SK-N-SH (cell line): ENCODE measurements at regions not wholly inside any gene's neighbourhood (a gene's known extent, or its start where the extent isn't known, plus 50 kb on each side); places are given as distances from the start of the nearest gene placed in this dataset.

ENCODE experiments used
- CTCF ChIA-PET: fragments of 300-600, 350-600 bp; formaldehyde crosslinking; extraction: SDS; loops from one replicate; lab custom pipeline; 2021; lab: Yijun Ruan, JAX
- POLR2A ChIA-PET: fragments of 350-600 bp; sonication (Branson Sonifier 250); formaldehyde crosslinking; extraction: SDS; loops from one replicate; lab custom pipeline; 2020; ENCODE audit warnings: antibody characterized with exemption, inconsistent platforms; lab: Yijun Ruan, JAX
- DNase-seq: peaks from one replicate; pipeline ENCODE4 v3.0.0; 2012
- H2AFZ ChIP-seq: fragments of 200-600 bp; sonication (generic); 2 replicates; pipeline ENCODE4 v1.8.1; 2016; ENCODE audit warnings: antibody characterized with exemption, mild to moderate bottlenecking, low read depth
- H3F3A ChIP-seq: fragments of 200-600 bp; sonication (generic); replicated peaks from 2 replicates; pipeline ENCODE3; 2016; ENCODE audit warnings: antibody characterized with exemption, mild to moderate bottlenecking; ENCODE audit not compliant: insufficient read depth
- H3K27ac ChIP-seq, 2 experiments: fragments of 200-500 bp in 1 of 2; fragments of 200-600 bp in 1 of 2; sonication (Bioruptor generic) in 1 of 2; sonication (generic), shearing (Covaris generic) in 1 of 2; 2 replicates each; pipeline versions ENCODE4 v1.5.1 to v1.6.1; 2014 to 2016; ENCODE audit warnings: low read depth in 2 of 2, inconsistent platforms in 1 of 2, low read length in 1 of 2, mild to moderate bottlenecking in 1 of 2, mixed read lengths in 1 of 2
- H3K27me3 ChIP-seq: fragments of 200-600 bp; sonication (generic), shearing (Covaris generic); 2 replicates; pipeline ENCODE4 v1.6.1; 2016; ENCODE audit warnings: mixed run types; ENCODE audit not compliant: insufficient read depth
- H3K36me3 ChIP-seq, 2 experiments: fragments of 200-500 bp in 1 of 2; fragments of 200-600 bp in 1 of 2; sonication (Bioruptor generic) in 1 of 2; sonication (generic) in 1 of 2; replicated peaks in 1 of 2; 2 replicates each; pipeline versions ENCODE3 to v1.5.1; 2014 to 2016; ENCODE audit warnings: low read length in 1 of 2, mild to moderate bottlenecking in 1 of 2; ENCODE audit not compliant: insufficient read depth in 2 of 2, control insufficient read depth in 1 of 2
- H3K4me1 ChIP-seq, 2 experiments: fragments of 200-500 bp in 1 of 2; fragments of 200-600 bp in 1 of 2; sonication (Bioruptor generic) in 1 of 2; sonication (generic), shearing (Covaris generic) in 1 of 2; 2 replicates each; pipeline versions ENCODE4 v1.5.1 to v1.6.1; 2014 to 2016; ENCODE audit warnings: low read depth in 1 of 2, low read length in 1 of 2, mixed run types in 1 of 2; ENCODE audit not compliant: insufficient read depth in 2 of 2, control insufficient read depth in 1 of 2
- H3K4me2 ChIP-seq: fragments of 200-600 bp; sonication (generic), shearing (Covaris generic); 2 replicates; pipeline ENCODE4 v1.6.1; 2017; ENCODE audit warnings: mixed run types
- H3K4me3 ChIP-seq, 2 experiments: fragments of 200-500 bp in 1 of 2; fragments of 200-600 bp in 1 of 2; sonication (Bioruptor generic) in 1 of 2; sonication (generic), shearing (Covaris generic) in 1 of 2; 2 replicates each; pipeline versions ENCODE4 v1.5.1 to v1.8.1; 2014 to 2016; ENCODE audit warnings: low read depth in 2 of 2, inconsistent platforms in 1 of 2, low read length in 1 of 2, mild to moderate bottlenecking in 1 of 2, mixed read lengths in 1 of 2, moderate library complexity in 1 of 2
- H3K79me2 ChIP-seq: fragments of 200-600 bp; sonication (generic); 2 replicates; pipeline ENCODE4 v1.8.1; 2017; ENCODE audit warnings: mild to moderate bottlenecking; ENCODE audit not compliant: insufficient read depth
- H3K9ac ChIP-seq: fragments of 200-600 bp; sonication (generic); 2 replicates; pipeline ENCODE4 v1.6.1; 2017; ENCODE audit warnings: mixed run types
- H3K9me2 ChIP-seq: fragments of 200-600 bp; sonication (generic); 2 replicates; pipeline ENCODE4 v1.6.1; 2017; ENCODE audit warnings: mixed run types
- H3K9me3 ChIP-seq: fragments of 200-600 bp; sonication (generic); 2 replicates; pipeline ENCODE4 v1.6.1; 2017; ENCODE audit warnings: mixed run types, mild to moderate bottlenecking, moderate library complexity
- H4K20me1 ChIP-seq: fragments of 200-600 bp; sonication (generic); 2 replicates; pipeline ENCODE4 v1.6.1; 2017; ENCODE audit warnings: mild to moderate bottlenecking, mixed run types; ENCODE audit not compliant: insufficient read depth
- EZH2phosphoT487 ChIP-seq: fragments of 200-600 bp; sonication (generic); IDR thresholded peaks from 2 replicates; pipeline ENCODE4 v1.6.1; 2017; ENCODE audit warnings: low read depth, mixed run types, mild to moderate bottlenecking, antibody characterized with exemption, moderate library complexity, borderline replicate concordance
- FOXJ3 ChIP-seq: sonication (generic); formaldehyde crosslinking; IDR thresholded peaks from 2 replicates; pipeline ENCODE4 v1.5.1; 2020; ENCODE audit warnings: mild to moderate bottlenecking, missing genetic modification reagents
- FOXM1 ChIP-seq: IDR thresholded peaks from 2 replicates; pipeline ENCODE4 v1.4.0; 2012; ENCODE audit warnings: low read depth, mild to moderate bottlenecking
- GABPA ChIP-seq: IDR thresholded peaks from 2 replicates; pipeline ENCODE4 v1.4.0; 2012; ENCODE audit warnings: low read depth, mild to moderate bottlenecking
- NFIC ChIP-seq: IDR thresholded peaks from 2 replicates; pipeline ENCODE4 v1.4.0; 2012; ENCODE audit warnings: borderline replicate concordance
- NRF1 ChIP-seq: IDR thresholded peaks from 2 replicates; pipeline ENCODE4 v1.6.1; 2012; ENCODE audit warnings: low read depth, mild to moderate bottlenecking, low read length
- RAD21 ChIP-seq: IDR thresholded peaks from 2 replicates; pipeline ENCODE4 v1.6.1; 2012; ENCODE audit warnings: mild to moderate bottlenecking, low read length
- RFX5 ChIP-seq: IDR thresholded peaks from 2 replicates; pipeline ENCODE4 v1.6.1; 2012; ENCODE audit warnings: mild to moderate bottlenecking, improper control_type of control experiment, low read length
- SIN3A ChIP-seq: IDR thresholded peaks from 2 replicates; pipeline ENCODE4 v1.6.1; 2012; ENCODE audit warnings: low read depth, mild to moderate bottlenecking, low read length, moderate library complexity, borderline replicate concordance
- SMC3 ChIP-seq: IDR thresholded peaks from 2 replicates; pipeline ENCODE4 v1.6.1; 2012; ENCODE audit warnings: low read depth, low read length, improper control_type of control experiment
- TCF12 ChIP-seq: IDR thresholded peaks from 2 replicates; pipeline ENCODE4 v1.4.0; 2012
- TEAD4 ChIP-seq: IDR thresholded peaks from 2 replicates; pipeline ENCODE4 v1.4.0; 2012; ENCODE audit warnings: mild to moderate bottlenecking, borderline replicate concordance; ENCODE audit not compliant: insufficient read depth
- YY1 ChIP-seq: IDR thresholded peaks from 2 replicates; pipeline ENCODE4 v1.4.0; 2012; ENCODE audit warnings: low read depth, mild to moderate bottlenecking
- WGBS: methylation state at CpG from one replicate; pipeline ENCODE4 v1.1.6; 2017; ENCODE audit warnings: low lambda C conversion rate; 5-methylcytosine and 5-hydroxymethylcytosine counted together
- TF ChIP-seq, protein P1 (sequence below): IDR thresholded peaks from 2 replicates; pipeline ENCODE4 v1.4.0; 2012; ENCODE audit warnings: low read depth, borderline replicate concordance
- TF ChIP-seq, protein P2 (sequence below): fragments of 200-600 bp; sonication (generic); IDR thresholded peaks from 2 replicates; pipeline ENCODE4 v1.6.1; 2017; ENCODE audit warnings: antibody characterized with exemption, mild to moderate bottlenecking, moderate library complexity
- TF ChIP-seq, protein P3 (sequence below): IDR thresholded peaks from 2 replicates; pipeline ENCODE4 v1.4.0; 2012; ENCODE audit warnings: low read depth, borderline replicate concordance
- TF ChIP-seq, protein P4 (sequence below): IDR thresholded peaks from 2 replicates; pipeline ENCODE4; 2012

DNA sequence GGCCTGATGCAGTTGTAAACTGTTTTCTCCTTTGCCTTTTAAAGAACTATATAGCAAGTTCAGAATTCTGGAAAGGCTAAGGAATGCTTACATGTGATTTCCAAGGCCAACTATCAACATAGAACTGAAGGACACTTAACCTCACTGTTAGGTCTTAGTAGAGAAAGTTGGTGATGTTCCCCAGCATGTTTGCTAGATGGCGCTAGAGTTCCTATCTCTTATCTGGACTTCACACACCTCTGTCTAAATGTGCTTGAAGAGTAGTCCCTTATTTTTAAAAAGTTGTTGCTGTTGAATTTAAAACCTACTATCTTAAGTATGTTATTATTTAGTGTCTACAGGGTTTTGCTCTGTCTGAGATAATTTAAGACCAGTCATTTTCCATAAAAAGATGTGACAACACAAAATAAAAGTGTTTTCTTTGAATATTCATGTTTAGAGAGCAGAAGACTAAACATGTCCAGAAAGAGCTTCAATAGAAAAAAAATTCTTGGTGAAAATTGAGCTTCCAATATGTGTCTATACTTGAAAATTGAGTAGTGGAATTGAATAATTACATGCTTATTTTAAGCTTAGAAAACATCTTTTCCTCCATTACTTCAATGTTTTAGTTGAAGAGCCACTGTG is 237.3 kb downstream of the S1PR1 start:
- TF ChIP-seq, protein P1, sequence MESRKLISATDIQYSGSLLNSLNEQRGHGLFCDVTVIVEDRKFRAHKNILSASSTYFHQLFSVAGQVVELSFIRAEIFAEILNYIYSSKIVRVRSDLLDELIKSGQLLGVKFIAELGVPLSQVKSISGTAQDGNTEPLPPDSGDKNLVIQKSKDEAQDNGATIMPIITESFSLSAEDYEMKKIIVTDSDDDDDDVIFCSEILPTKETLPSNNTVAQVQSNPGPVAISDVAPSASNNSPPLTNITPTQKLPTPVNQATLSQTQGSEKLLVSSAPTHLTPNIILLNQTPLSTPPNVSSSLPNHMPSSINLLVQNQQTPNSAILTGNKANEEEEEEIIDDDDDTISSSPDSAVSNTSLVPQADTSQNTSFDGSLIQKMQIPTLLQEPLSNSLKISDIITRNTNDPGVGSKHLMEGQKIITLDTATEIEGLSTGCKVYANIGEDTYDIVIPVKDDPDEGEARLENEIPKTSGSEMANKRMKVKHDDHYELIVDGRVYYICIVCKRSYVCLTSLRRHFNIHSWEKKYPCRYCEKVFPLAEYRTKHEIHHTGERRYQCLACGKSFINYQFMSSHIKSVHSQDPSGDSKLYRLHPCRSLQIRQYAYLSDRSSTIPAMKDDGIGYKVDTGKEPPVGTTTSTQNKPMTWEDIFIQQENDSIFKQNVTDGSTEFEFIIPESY = no peak
- TF ChIP-seq YY1 (no peak), TCF12 (no peak), SMC3 (peak; percentile 23; the same call in 1 of the 2 replicates), FOXM1 (no peak), SIN3A (no peak), RAD21 (peak; percentile 70)
- TF ChIP-seq, protein P2, sequence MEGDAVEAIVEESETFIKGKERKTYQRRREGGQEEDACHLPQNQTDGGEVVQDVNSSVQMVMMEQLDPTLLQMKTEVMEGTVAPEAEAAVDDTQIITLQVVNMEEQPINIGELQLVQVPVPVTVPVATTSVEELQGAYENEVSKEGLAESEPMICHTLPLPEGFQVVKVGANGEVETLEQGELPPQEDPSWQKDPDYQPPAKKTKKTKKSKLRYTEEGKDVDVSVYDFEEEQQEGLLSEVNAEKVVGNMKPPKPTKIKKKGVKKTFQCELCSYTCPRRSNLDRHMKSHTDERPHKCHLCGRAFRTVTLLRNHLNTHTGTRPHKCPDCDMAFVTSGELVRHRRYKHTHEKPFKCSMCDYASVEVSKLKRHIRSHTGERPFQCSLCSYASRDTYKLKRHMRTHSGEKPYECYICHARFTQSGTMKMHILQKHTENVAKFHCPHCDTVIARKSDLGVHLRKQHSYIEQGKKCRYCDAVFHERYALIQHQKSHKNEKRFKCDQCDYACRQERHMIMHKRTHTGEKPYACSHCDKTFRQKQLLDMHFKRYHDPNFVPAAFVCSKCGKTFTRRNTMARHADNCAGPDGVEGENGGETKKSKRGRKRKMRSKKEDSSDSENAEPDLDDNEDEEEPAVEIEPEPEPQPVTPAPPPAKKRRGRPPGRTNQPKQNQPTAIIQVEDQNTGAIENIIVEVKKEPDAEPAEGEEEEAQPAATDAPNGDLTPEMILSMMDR = peak; percentile 57
- H3K79me2 ChIP-seq = no peaks in the 10 kb centered on the region
- H3K27me3 ChIP-seq = no peaks in the 10 kb centered on the region
- no peaks in the 10 kb centered on the region for H3K9me2 ChIP-seq
- H3K4me2 ChIP-seq = no peak overlapping the region
- no peaks in the 10 kb centered on the region for H3F3A ChIP-seq
- no peaks in the 10 kb centered on the region for H3K36me3 ChIP-seq
- H3K27ac ChIP-seq = no peak overlapping the region
- H2AFZ ChIP-seq = no peak overlapping the region
- no peaks in the 10 kb centered on the region for H4K20me1 ChIP-seq
- H3K9me3 ChIP-seq = no peaks in the 10 kb centered on the region
- peak; percentile 8 for DNase-seq
- no peak overlapping the region for H3K9ac ChIP-seq
- CTCF ChIA-PET = interaction anchor here (0.6 to 6.3 kb wide), 24 partner anchors 8 to 717 kb away, joined by 3 to 63 read pairs (median 4); no protein-coding TSS in a partner anchor
- no peaks in the 10 kb centered on the region for H3K4me1 ChIP-seq
- POLR2A ChIA-PET = no interaction called here
- no peak overlapping the region for H3K4me3 ChIP-seq
- WGBS = 0% methylated on average over 1 of the region's 1 CpG

DNA sequence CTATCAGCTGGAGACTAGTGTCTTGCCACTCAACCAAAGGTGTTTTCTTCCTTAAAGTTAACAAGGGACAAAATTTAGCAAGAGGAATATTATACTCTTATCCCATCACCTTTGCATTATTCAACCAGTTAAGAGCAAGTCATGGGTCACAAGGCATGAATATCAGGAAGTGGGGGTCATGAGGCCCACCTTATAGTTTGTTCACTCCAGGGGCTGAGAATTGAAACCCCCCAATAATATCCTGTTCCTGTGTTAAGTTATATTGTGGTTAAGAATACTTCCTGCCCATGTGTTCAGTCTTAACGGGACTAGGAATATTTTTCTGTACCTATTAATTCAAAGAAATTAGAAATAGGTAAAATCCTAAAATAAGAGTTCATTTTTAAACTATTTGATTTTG is 239.7 kb downstream of the S1PR1 start:
- H3K9ac ChIP-seq = no peak overlapping the region
- no peaks in the 10 kb centered on the region for H3K9me2 ChIP-seq
- no peaks in the 10 kb centered on the region for H4K20me1 ChIP-seq
- H3K27ac ChIP-seq = no peak overlapping the region
- no peaks in the 10 kb centered on the region; the same call in 1 of the 2 replicates for H3K27me3 ChIP-seq
- no peaks in the 10 kb centered on the region; a peak in 1 of 4 replicates for H3K4me1 ChIP-seq
- POLR2A ChIA-PET = no interaction called here
- DNase-seq = no peak
- no peaks in the 10 kb centered on the region for H3K79me2 ChIP-seq
- 32% methylated on average over 1 of the region's 1 CpG for WGBS
- H3K9me3 ChIP-seq = no peaks in the 10 kb centered on the region
- H2AFZ ChIP-seq = no peak overlapping the region
- TF ChIP-seq FOXJ3 (CRISPR knock-in tag) (no peak), GABPA (no peak), RFX5 (no peak), SIN3A (no peak), TEAD4 (no peak), EZH2phosphoT487 (no peak), NFIC (no peak), NRF1 (no peak), SMC3 (no peak), YY1 (no peak)
- TF ChIP-seq, protein P3, sequence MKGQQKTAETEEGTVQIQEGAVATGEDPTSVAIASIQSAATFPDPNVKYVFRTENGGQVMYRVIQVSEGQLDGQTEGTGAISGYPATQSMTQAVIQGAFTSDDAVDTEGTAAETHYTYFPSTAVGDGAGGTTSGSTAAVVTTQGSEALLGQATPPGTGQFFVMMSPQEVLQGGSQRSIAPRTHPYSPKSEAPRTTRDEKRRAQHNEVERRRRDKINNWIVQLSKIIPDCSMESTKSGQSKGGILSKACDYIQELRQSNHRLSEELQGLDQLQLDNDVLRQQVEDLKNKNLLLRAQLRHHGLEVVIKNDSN = no peak
- TF ChIP-seq, protein P1 = no peak
- TF ChIP-seq, protein P4, sequence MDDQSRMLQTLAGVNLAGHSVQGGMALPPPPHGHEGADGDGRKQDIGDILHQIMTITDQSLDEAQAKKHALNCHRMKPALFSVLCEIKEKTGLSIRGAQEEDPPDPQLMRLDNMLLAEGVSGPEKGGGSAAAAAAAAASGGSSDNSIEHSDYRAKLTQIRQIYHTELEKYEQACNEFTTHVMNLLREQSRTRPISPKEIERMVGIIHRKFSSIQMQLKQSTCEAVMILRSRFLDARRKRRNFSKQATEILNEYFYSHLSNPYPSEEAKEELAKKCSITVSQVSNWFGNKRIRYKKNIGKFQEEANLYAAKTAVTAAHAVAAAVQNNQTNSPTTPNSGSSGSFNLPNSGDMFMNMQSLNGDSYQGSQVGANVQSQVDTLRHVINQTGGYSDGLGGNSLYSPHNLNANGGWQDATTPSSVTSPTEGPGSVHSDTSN = no peak
- no peaks in the 10 kb centered on the region for H3K36me3 ChIP-seq
- no peaks in the 10 kb centered on the region for H3F3A ChIP-seq
- no peak overlapping the region for H3K4me2 ChIP-seq
- H3K4me3 ChIP-seq = no peak overlapping the region
- CTCF ChIA-PET = interaction anchor here (1.7 to 6.3 kb wide), 3 partner anchors 8 to 30 kb away, joined by 3 to 63 read pairs (median 7); no protein-coding TSS in a partner anchor
